DND-41 (cell line): ENCODE measurements at regions not wholly inside any gene's neighbourhood (a gene's known extent, or its start where the extent isn't known, plus 50 kb on each side); places are given as distances from the start of the nearest gene placed in this dataset.
"Not testable (repeated sequence)": the region's sequence is repeated elsewhere in the genome, so short reads cannot be mapped to it uniquely, and the experiment has no call there.

Source experiments
- ATAC-seq: fragments of 200-7000 bp; cut with Tn5 transposase; 3 replicates; pipeline ENCODE4 v1.9.1; 2021; ENCODE audit warnings: low read depth; ENCODE audit not compliant: insufficient read depth
- DNase-seq: peaks from one replicate; pipeline ENCODE4 v3.0.0-alpha.2; 2020
- H2AFZ ChIP-seq: 2 replicates; pipeline ENCODE4 v1.6.0; 2012; ENCODE audit warnings: low read depth, low read length
- H3K27ac ChIP-seq: 2 replicates; pipeline ENCODE4 v1.5.1; 2012; ENCODE audit warnings: low read length, inconsistent platforms
- H3K27me3 ChIP-seq: fragments of 200-600 bp; sonication (generic); 2 replicates; pipeline ENCODE4 v1.6.0; 2012; ENCODE audit warnings: low read length, mild to moderate bottlenecking, inconsistent platforms; ENCODE audit not compliant: insufficient read depth, poor library complexity
- H3K36me3 ChIP-seq: 2 replicates; pipeline ENCODE4 v1.5.1; 2012; ENCODE audit warnings: low read length, inconsistent platforms; ENCODE audit not compliant: insufficient read depth
- H3K4me1 ChIP-seq: 2 replicates; pipeline ENCODE4 v1.5.1; 2012; ENCODE audit warnings: mild to moderate bottlenecking, low read length; ENCODE audit not compliant: insufficient read depth
- H3K4me2 ChIP-seq: 2 replicates; pipeline ENCODE4 v1.6.0; 2012; ENCODE audit warnings: mild to moderate bottlenecking, moderate library complexity, low read length, inconsistent platforms; ENCODE audit not compliant: insufficient read depth
- H3K4me3 ChIP-seq, 2 experiments: fragments of 200-600 bp in 1 of 2; shearing (Covaris generic) in 1 of 2; 2 replicates each; pipeline ENCODE4 v1.5.1; 2012 to 2016; ENCODE audit warnings: inconsistent platforms in 2 of 2, low read length in 2 of 2, mild to moderate bottlenecking in 2 of 2, low read depth in 1 of 2, moderate library complexity in 1 of 2
- H3K79me2 ChIP-seq: 2 replicates; pipeline ENCODE4 v1.6.0; 2012; ENCODE audit warnings: low read length, inconsistent platforms; ENCODE audit not compliant: insufficient read depth
- H3K9ac ChIP-seq: 2 replicates; pipeline ENCODE4 v1.6.0; 2012; ENCODE audit warnings: low read depth, mild to moderate bottlenecking, inconsistent platforms, low read length, moderate library complexity
- H3K9me3 ChIP-seq: 2 replicates; pipeline ENCODE4 v1.5.1; 2012; ENCODE audit warnings: low read length, moderate library complexity, mild to moderate bottlenecking, inconsistent platforms; ENCODE audit not compliant: insufficient read depth, severe bottlenecking
- H4K20me1 ChIP-seq: 2 replicates; pipeline ENCODE4 v1.6.0; 2012; ENCODE audit warnings: low read length; ENCODE audit not compliant: insufficient read depth
- EZH2 ChIP-seq: IDR thresholded peaks from 3 replicates; pipeline ENCODE4 v1.6.1; 2012; ENCODE audit warnings: borderline replicate concordance, low read depth, mild to moderate bottlenecking, moderate library complexity, low read length, inconsistent platforms; ENCODE audit not compliant: severe bottlenecking
- TF ChIP-seq, protein P1 (sequence below): IDR thresholded peaks from 2 replicates; pipeline ENCODE4 v1.5.1; 2012; ENCODE audit warnings: borderline replicate concordance, low read length, moderate library complexity, mild to moderate bottlenecking; ENCODE audit not compliant: poor library complexity, severe bottlenecking; ENCODE audit errors: extremely low read depth

DNA sequence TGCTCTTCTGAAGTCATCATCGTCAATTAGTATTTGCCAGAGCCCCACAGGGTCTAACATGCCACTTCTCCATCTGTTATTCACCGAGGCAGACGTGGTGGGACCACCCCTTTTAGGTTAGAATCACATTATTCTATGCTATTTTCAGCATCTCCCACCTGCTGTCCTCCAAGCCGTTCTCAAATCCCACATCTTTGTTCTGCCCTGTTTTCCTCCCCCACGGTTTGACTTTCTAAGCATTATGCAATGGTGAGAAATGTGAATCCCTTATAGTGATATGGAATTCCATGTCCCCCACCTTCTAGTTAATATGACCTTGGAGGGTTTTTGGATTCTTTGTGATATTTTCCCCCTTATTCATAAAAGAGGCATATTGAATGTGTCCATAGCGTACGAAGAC, 634.1 kb upstream of the RBFOX1 start:
- no peaks in the 10 kb centered on the region for H3K27me3 ChIP-seq
- H3K4me2 ChIP-seq = no peak overlapping the region
- H4K20me1 ChIP-seq = no peaks in the 10 kb centered on the region
- ATAC-seq = no peak
- no peak overlapping the region for H3K27ac ChIP-seq
- H3K36me3 ChIP-seq = no peaks in the 10 kb centered on the region
- H3K4me3 ChIP-seq = no peak overlapping the region
- DNase-seq = no peak
- no peaks in the 10 kb centered on the region for H3K79me2 ChIP-seq
- H3K4me1 ChIP-seq = no peaks in the 10 kb centered on the region
- no peak for TF ChIP-seq EZH2
- TF ChIP-seq, protein P1, sequence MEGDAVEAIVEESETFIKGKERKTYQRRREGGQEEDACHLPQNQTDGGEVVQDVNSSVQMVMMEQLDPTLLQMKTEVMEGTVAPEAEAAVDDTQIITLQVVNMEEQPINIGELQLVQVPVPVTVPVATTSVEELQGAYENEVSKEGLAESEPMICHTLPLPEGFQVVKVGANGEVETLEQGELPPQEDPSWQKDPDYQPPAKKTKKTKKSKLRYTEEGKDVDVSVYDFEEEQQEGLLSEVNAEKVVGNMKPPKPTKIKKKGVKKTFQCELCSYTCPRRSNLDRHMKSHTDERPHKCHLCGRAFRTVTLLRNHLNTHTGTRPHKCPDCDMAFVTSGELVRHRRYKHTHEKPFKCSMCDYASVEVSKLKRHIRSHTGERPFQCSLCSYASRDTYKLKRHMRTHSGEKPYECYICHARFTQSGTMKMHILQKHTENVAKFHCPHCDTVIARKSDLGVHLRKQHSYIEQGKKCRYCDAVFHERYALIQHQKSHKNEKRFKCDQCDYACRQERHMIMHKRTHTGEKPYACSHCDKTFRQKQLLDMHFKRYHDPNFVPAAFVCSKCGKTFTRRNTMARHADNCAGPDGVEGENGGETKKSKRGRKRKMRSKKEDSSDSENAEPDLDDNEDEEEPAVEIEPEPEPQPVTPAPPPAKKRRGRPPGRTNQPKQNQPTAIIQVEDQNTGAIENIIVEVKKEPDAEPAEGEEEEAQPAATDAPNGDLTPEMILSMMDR = no peak
- no peak overlapping the region for H2AFZ ChIP-seq
- H3K9me3 ChIP-seq = no peaks in the 10 kb centered on the region
- H3K9ac ChIP-seq = no peak overlapping the region

GRCh38 chr16:6695666-6696065, 637.0 kb upstream of the RBFOX1 start:
- ATAC-seq (no peak), DNase-seq (no peak)
- TF ChIP-seq, protein P1 = no peak
- TF ChIP-seq EZH2 = no peak
- Histone ChIP-seq H3K4me3 (no peak overlapping the region), H3K79me2 (no peaks in the 10 kb centered on the region), H2AFZ (no peak overlapping the region), H3K4me2 (no peak overlapping the region), H4K20me1 (no peaks in the 10 kb centered on the region), H3K4me1 (no peaks in the 10 kb centered on the region), H3K27ac (no peak overlapping the region), H3K36me3 (no peaks in the 10 kb centered on the region), H3K9ac (no peak overlapping the region), H3K9me3 (no peaks in the 10 kb centered on the region), H3K27me3 (no peaks in the 10 kb centered on the region)

DNA sequence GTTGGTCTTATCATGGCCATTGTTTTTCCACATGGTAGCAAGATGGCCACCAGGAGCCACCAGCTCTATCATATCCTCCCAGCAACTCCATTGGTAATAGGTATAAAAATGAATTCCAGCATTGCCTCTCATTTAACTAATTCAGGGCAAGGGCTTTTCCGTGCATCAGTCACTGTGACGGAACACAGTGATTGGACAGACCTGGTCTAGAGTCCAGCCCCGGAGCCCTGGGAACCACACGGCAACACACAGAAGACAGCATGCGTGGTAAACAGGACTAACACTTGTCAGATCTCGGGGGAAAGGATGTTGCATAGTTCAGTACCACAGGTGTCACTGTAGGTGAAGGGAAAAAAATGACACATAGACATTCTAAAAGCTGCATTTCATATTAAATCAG, 638.0 kb upstream of the RBFOX1 start:
- Histone ChIP-seq H3K27me3 (no peaks in the 10 kb centered on the region), H2AFZ (no peak overlapping the region), H3K27ac (no peak overlapping the region), H3K4me2 (no peak overlapping the region), H3K9me3 (no peaks in the 10 kb centered on the region), H4K20me1 (no peaks in the 10 kb centered on the region), H3K79me2 (no peaks in the 10 kb centered on the region), H3K4me1 (no peaks in the 10 kb centered on the region), H3K4me3 (no peak overlapping the region), H3K9ac (no peak overlapping the region), H3K36me3 (no peaks in the 10 kb centered on the region)
- ATAC-seq = no peak
- no peak for DNase-seq
- TF ChIP-seq EZH2 = no peak
- TF ChIP-seq, protein P1 = no peak

DNA sequence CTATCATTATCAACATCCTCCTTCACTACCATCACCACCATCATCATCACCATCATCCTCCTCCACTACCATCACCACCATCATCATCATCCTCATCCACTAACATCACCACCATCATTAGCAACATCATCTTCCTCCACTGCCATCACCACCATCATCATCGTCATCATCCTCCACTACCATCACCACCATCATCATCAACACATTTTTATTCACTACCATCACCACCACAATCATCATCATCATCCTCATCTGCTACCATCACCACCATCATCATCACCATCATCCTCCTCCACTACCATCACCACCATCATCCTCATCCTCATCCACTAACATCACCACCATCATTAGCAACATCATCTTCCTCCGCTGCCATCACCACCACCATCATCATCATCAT, 639.2 kb upstream of the RBFOX1 start:
- not testable (repeated sequence) for H2AFZ ChIP-seq, H3K4me2 ChIP-seq, H4K20me1 ChIP-seq, H3K9me3 ChIP-seq, H3K9ac ChIP-seq, ATAC-seq, H3K27me3 ChIP-seq, H3K4me3 ChIP-seq, H3K36me3 ChIP-seq, H3K79me2 ChIP-seq, DNase-seq, H3K4me1 ChIP-seq, H3K27ac ChIP-seq
